ENCODE measurements at regions not wholly inside any gene's neighbourhood (a gene's known extent, or its start where the extent isn't known, plus 50 kb on each side); places are given as distances from the start of the nearest gene placed in this dataset.

DNA sequence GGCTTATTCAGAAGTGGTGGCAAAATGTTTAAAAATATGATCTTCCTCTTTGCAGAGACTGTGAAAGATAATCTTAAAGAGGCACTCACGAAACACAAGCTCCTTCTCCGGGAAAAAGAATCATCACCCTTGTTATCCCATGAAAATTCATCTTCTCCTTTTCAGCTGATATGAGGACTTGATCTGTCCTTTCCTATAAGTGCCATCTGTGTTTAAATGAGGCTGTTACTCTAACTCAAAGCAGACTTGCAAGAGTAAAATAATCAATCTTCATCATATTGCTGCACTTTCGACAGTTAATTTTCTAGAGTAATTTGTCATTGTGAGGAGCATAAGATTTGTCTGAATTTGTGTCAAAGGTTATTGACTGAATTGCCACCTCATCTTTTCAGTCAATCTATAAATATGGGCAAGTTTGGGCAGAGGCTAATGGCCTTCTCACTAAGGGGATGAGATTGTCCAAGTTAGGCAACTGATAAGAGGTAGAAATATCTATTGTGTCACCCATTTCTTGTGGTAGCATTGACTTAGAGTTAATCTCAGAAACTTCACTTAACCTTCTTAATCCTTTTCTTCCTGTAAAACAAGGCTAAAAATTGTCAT is 452.9 kb downstream of the GRXCR1 start:
- DNase-seq (ENCODE audit: low read depth) = no peak

DNA sequence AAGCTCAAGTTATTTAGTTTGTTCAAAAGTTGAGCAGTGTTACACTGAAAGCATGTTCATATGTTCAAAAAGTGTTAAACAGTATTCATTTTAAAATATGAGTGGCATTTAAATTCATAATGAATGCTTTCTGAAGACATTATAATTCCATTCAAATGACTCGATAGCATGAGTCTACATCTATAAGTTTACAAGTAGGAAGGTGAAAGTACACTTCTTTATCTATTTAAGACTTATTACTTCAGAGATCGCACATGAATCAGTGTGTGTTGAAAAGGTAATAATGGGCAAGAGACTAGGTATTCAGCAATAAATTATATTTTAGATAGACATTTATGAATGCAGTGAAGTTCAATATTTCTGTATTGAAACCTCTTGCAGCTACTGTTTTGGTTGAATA is 456.1 kb downstream of the GRXCR1 start:
- DNase-seq (ENCODE audit: low read depth) = no peak

DNA sequence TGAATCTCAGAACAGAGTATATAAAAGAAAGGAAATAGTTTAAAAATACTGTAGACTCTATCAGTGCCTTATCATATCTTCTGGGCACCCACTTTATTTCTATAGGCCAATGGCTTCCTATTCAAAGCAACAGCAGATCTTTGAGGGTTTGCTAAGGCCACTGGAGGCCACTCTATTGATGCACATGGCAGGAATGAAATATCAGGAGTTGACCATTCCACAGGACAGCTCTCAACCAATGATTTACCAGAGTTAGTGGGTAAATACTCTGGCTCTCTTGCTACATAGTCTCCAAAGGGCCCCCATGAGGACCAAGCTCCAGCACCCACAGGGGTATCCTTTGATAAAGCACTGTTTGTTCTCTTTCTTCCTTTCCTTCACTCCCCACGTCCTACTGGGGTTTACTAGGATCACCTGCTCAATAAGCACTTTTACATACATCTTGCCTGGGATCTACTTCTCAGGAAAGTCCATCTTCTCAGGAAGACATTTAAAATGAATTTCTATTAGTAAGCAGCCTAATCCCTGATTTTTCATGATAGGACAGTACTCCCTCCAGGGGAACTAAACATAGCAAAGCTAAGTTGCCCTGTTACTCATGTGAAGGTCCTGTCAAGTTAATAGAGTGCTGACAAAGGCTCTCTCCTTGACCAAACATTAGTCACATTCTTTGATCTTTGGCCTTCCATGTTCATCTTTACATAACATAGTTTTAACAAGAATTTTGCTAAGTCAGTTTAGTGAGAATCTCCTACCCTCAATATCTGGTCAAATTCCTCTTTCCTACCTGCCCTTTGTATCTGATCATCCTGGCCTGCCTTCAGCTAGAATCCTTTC is 459.7 kb downstream of the GRXCR1 start:
- no peak for DNase-seq (ENCODE audit: low read depth)

DNA sequence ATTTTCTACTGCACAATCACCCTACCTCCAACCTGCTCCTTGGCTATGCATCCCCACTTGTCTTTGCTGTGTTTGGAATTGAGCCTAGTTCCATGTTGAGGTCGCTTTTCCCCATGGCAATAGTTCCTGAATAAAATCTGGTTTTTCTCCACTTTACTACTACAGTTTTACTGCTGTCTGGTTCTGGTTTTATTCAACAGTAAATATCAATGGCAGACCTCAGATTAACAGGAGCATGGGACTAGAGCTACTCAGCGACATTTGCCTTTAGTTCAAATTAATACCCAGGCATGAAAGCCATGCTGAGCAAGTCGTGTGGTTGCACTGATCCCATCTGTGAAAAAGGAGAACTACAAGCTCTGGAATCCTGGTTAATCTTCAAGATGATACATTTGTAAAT is 460.3 kb downstream of the GRXCR1 start:
- no peak for DNase-seq (ENCODE audit: low read depth)

DNA sequence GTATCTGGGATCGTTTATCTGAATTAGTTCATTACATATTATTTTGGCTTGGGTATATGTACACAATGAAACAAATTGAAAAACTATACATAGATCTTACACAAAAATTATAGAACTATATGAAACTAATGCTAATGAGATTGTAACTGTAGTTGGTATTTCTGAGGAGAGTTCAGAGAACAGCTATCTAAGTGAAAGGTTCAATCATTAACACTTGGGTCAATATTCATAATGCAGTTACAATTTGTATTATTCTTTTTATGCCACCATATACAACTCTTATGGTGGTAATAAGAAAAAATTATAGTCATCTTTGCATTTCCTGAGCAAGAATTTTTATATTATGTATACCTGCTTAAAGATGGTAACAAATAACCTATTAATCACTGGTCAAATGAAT is 461.0 kb downstream of the GRXCR1 start:
- DNase-seq (ENCODE audit: low read depth) = no peak

DNA sequence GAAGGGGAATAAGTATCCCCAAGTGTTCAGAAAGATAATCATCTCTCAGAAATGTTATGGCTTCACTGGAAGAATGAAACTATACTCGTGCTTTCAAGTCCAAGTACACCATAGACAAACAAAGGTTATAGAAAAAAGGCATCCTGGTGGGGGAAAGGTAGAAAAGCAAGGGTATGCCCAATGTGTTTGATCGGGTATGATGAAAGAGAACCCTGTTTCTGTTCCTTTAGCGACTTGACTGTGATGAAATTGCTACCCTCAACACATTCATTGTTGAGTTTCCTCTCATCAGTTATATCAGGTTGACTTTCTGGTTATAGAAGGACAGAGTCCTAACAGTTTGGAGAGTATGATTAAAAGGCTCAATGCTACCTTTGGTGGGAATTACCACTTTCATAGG is 464.3 kb downstream of the GRXCR1 start:
- no peak for DNase-seq (ENCODE audit: low read depth)

DNA sequence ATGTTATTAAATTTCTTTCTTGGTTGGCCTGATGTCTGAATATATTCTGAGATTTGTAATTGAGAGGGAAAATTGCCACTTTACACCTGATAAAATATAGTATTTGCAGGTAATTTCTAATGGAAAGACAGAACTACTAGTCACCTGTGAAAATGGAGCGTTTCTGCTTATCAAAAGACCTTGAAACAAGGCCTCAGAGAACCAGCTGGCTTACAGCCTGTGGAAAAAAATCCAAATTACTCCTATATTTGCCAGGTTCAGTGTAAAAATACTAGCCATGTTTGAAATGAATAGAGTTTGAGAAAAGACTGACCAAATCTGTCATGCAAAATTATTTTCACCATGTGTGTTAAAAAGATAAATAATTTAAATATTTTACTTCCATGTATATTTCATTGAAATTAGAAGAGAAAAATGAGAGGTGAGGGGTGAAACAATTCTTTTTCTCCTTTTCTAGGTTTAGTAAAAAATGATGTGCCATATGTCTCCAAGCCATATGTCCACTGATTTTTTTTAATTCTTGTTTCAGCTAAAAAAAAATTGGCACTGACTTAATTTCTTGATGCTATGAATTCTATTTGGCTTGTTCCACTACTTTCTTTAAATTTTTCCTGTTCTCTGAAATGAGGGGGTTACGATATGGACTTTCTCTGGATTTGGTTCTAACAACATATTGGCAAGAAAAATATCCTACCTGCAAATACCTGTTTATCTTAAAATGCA is 464.9 kb downstream of the GRXCR1 start:
- DNase-seq (ENCODE audit: low read depth) = no peak

DNA sequence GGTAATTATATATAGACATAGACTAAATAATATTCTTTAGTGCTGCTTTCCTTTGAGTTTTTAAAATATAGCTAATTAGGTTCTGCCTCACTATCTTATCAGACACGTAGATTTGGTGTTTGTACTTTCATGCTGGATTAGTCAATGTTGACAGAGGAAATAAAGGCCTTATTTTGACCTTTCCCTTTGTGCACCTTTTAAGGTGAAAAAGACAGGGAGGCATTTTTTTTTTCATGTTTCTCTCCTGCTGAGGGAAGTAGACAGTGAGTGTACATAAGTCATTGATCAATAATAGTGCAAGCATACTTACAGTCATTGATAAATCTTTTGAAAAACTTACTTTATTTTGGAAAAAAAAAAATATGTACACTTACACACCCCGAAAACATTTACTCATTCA is 467.8 kb downstream of the GRXCR1 start:
- DNase-seq (ENCODE audit: low read depth) = no peak

DNA sequence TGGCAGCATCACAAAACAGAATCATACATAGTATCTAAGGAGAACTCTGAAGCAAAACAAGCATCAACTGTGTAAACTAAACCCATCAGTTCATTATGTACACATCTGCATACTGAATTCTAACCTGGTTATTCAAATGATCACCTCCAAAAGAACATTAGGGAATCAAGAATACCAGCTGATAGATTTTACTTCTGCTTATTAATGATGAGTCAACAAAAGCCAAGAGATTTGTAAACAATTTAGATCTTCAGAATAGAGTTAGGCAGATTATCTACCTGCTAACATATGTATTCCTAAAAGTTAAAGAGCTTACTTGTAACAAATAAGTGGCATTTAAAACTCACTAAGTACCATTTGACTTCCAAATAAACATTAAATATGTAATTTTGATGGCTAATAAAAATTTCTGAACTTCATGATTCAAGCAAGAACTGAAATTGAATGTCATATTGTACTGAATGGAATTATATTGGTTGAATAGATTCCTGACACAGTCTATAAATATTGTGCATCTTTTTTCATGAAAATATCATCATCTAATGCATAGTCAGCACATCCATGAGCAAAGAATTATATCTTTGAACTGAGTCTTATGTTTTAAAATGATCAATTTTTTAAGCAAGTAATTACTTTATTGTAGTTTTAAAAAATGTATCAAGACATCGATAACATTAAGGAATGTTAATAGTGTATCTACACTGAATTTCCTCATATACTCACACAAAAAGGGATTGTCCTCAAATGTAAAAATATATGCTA is 470.5 kb downstream of the GRXCR1 start:
- no peak for DNase-seq (ENCODE audit: low read depth)

DNA sequence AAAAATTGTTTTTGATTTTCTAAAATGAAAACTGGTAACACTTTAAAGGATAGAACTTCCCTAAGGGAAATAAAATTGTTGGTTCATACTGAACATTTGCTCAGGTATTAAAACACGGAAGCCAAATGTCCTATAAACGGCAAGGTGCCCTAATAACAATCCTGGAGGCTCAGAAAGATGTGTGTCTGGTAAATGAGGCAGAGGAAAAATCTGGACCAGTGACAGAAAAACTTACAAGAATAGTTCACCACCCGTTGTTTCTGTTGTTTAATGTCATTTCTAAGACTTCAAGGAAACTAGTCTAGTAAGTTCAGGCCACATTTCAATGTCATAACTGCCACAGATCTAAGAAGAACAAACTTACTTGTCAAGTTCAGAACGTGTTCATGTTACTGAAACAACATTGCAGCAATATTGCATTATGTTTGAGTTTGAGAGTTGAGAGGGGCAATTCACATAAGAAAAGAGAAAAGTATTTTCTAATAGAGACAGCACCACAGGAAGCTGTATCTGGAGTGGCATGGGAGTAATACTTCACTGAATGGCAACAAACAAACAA is 476.6 kb downstream of the GRXCR1 start:
- DNase-seq (ENCODE audit: low read depth) = no peak

DNA sequence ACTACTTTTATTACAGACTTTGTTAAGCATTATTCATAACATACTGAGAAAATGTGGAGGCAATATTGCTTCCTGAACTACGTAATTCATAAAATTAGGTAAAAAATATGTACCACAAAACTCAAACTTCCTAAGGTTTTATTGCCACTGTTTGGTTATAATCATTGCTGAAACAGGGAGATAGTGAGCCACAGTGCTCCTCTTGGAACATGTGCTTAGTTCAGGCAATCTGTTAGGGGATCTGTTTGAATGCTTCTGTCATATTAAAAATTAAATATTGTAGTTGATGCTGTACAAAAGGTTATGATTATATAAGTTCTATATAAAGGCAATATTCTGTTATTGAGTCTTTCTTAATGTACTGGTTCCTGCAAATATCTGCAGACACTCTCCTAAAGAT is 480.7 kb downstream of the GRXCR1 start:
- DNase-seq (ENCODE audit: low read depth) = no peak

DNA sequence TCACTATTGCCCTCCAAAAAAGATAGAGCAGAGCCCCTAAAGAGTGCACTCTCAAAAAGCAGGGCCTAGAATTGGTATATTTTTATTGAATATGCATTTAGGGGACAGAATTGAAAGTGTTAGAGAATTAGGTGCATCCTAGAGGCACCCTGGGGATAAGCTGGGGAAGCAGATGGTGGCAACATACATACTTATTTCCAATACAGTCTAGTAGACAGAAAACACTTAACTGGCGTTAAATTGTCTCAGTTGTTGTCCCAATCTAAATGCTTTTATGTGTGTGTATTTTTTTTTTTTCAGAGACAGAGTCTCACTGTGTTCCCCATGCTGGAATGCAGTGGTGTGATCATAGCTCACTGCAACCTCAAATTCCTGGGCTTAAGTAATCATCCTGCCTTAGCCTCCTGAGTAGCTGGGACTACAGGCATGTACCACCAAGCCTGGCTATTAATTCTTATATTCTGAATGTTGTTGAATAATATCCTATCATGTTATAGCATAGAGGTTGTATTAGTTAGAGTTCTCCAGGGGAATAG is 481.8 kb downstream of the GRXCR1 start:
- peak; percentile 36 for DNase-seq (ENCODE audit: low read depth)

DNA sequence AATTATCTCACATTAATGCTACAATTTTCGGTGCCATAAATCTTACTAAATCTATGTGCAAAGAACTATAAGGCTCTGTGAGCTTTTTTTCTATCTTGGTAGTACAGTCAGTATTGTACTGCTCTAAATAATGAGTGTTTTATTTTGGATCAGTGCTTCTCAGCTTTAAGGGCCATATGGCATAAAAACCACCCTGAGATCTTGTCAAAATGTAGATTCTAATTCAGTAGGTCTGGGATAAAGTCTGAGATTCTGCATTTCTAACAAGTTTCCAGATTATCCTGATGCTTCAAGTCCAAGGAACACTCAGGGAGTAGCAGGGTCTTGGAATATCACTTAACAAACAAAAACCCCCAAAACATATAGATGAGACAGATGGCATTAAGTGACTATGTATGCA is 486.5 kb downstream of the GRXCR1 start:
- no peak for DNase-seq (ENCODE audit: low read depth)

DNA sequence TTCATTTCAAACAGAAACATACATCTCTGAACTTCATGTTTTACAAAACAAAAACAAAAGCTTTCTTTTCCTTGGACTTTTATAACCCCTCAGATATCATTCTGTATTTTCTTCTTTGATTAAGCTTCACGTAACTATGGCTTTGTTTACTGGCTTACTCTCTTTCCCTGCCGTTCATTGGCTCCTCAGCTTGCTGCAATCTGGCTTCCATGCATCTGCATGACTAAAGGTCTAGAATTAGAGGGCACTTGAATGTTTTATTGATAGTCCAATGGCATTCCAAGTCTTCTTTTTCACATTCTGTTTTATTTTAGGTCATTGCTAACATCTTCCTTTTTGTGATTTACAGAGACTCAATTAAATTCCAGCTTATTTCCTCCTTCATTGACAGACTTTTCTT is 487.6 kb downstream of the GRXCR1 start:
- DNase-seq (ENCODE audit: low read depth) = no peak

DNA sequence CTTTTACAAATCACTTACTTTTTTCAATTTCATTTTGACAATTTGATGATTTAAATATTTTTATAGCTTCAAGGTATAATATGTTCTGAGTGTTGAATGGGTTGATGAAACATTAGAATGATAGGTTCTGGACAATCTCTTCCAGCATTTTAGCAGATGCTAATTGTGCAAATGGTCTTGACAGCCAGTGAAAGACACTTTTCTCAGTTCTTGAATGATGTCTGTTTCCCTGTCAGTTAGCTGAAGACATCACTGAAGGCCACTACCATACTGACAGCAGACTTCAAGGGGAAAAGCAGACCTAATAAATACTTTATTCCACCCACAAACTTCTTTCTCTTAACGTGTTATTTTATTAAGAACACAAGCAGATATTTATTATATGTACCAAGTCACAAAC is 498.6 kb downstream of the GRXCR1 start:
- DNase-seq (ENCODE audit: low read depth) = no peak

DNA sequence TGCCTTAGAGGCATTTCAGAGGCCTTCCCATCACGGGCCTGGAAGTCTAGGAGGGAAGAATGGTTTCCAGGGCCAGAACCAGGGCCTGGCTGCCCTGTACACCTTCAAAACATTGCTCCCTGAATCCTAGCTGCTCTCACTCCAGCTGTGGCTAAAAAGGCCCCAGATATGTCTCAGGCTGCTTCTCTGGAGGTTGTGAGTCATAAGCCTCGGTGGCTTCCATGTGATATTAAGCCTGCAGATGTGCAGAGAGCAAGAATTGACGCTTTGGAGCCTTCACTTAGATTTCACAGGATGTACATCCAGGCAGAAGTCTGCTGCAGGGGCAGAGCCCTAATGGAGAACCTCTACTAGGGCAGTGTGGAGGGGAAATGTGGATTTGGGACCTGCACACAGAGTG is 502.5 kb downstream of the GRXCR1 start:
- DNase-seq (ENCODE audit: low read depth) = peak; percentile 26

DNA sequence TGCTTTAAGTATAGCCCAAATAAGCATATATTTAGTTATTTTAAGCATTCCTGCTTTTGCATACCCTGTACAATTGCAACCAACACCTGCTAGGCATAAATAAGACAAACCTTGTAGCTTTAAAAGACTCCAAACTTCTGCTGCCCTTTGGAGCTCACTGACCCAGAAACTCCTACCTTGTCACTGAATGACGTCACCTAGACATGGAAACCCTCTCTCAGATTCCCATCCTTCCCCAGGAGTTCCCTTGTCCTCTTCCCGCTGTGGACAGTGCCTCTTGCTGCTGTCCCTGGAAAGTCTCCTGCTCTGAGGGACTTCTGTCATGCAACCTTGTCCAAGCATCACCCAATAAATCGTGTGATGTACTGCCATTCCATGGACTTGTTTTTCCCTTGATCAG is 507.2 kb downstream of the GRXCR1 start:
- no peak for DNase-seq (ENCODE audit: low read depth)

DNA sequence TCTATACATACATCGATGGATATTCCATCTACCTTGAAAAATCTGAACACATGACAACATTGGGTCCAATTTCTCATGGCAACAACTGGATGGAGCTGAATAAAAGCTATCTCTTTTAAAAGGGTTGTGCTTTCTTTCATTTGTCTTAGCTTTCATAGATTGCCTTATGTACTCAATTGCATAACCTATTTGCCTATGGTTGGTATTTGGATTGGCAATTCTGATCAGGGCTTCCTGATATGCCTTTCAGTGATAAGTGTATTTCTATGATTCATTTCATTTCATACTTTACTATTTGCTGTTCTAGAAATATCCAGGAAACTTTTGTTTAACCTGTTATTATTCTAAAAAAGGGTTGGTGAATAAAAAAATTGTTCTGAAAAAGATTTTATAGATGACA is 509.9 kb downstream of the GRXCR1 start:
- no peak for DNase-seq (ENCODE audit: low read depth)

DNA sequence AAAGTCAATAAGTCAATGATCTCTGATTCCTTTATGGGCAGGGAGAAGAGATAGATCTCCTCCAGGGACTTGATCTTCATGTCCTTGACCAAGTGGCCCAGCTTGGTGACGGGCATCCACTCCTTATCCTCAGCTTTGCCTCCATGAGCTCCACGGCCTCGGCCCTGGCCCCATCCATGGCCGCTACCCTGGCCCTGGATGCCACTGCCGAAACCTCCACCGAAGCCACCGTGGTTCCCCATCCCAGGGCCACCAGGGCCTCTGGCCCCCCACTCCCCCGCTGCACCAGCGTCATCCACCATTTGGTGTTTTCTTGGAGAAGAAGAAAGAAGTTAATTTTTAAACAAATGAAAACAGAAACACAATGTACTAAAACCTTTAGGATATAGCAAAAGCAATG is 518.1 kb downstream of the GRXCR1 start:
- no peak for DNase-seq (ENCODE audit: low read depth)

DNA sequence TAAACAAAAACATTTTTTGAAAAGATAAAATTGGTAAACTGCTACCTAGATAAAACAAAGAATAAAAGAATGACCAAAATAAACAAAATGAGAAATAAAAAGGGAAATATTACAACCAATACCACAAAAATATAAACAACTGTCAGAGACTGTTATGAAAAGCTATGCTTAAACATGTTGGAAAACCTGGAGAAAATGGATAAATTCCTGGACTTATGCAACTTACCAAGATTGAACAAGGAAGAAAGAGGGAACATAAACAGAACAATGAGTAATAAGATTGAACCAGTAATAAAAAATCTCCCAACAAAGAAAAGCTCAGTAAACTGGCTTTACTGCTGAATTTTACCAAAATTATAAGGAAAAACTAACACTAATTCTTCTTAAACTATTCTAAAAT is 518.7 kb downstream of the GRXCR1 start:
- peak; percentile 29 for DNase-seq (ENCODE audit: low read depth)

DNA sequence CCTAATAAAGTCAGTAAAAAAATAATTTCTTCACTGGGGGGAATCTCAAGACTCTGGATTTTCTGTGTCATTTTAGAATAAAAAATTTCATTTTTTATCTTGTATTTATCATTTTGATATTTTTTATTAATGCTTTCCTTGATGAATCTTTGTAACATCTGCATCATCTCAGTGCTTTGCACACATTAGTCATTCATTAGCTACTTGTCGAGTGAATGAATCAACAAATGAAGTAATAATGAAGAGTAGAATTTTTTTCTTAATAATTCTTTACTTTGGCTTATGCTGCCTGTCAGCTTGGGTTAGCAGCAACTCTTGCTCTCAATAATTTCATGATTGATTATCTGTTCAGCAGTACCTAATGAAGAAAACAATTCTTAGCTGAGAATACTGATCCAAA is 530.8 kb downstream of the GRXCR1 start:
- DNase-seq (ENCODE audit: low read depth) = no peak

DNA sequence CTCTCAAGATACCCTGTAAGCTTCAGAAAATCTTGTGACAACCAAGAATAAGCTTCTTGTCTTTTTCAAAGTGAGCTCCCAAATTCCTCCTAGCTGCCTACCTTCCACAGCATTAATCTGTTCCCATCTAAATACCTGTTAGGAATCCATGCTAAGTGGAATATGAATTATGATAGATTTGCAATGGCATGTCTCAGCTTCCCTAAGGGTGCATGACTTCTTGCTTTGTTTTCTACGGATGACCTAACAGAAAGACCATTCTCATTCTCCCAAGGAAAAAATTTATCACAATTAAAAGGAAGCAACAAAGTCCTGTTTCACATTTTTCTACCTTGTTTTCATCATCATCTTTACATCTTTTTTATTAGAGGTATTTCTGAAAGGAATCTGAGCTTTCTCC is 532.7 kb downstream of the GRXCR1 start:
- DNase-seq (ENCODE audit: low read depth) = no peak
